GM12878 (cell line): ENCODE measurements at regions not wholly inside any gene's neighbourhood (a gene's known extent, or its start where the extent isn't known, plus 50 kb on each side); places are given as distances from the start of the nearest gene placed in this dataset.

Experiments used
- ATAC-seq: fragments of 200-7000 bp; cut with Tn5 transposase; 3 replicates; pipeline ENCODE4 v1.9.1; 2020; ENCODE audit warnings: mild to moderate bottlenecking, moderate library complexity
- BruUV-seq: library from RNA; stranded (reverse); fragments of 400-500 nt; replicated peaks from 2 replicates; lab custom pipeline; 2021; lab: Mats Ljungman, UMichigan
- CTCF ChIA-PET: fragments of 300-600 bp; sonication (Branson Sonifier 250); formaldehyde crosslinking; extraction: SDS; loops from one replicate; lab custom pipeline; 2021; ENCODE audit warnings: inconsistent platforms; lab: Yijun Ruan, JAX
- POLR2A ChIA-PET: fragments of 350-600 bp; formaldehyde crosslinking; extraction: SDS; loops from one replicate; lab custom pipeline; 2021; ENCODE audit warnings: inconsistent platforms; lab: Charles Lee
- RAD21 ChIA-PET: fragments of 300-600 bp; sonication (Branson Sonifier 250); formaldehyde crosslinking; loops from one replicate; lab custom pipeline; 2023; ENCODE audit warnings: antibody characterized with exemption; ENCODE audit not compliant: unreplicated experiment; lab: Charles Lee
- SMC1A ChIA-PET: fragments of 300-600 bp; sonication (Branson Sonifier 250); formaldehyde crosslinking; loops from one replicate; lab custom pipeline; 2023; ENCODE audit not compliant: unreplicated experiment, uncharacterized antibody; lab: Charles Lee
- DNase-seq: peaks from one replicate; pipeline ENCODE4 v3.0.0-alpha.2; 2011; ENCODE audit warnings: low read depth, low spot score
- FAIRE-seq: peaks from 3 replicates; lab custom pipeline; 2011; peaks lifted over from hg19 to GRCh38; lab: Jason Lieb, UNC
- H2AFZ ChIP-seq: 2 replicates; pipeline ENCODE4 v1.6.0; 2011; ENCODE audit warnings: low read depth, low read length, control low read depth; ENCODE audit not compliant: control insufficient read depth
- H3K27ac ChIP-seq: 2 replicates; pipeline ENCODE4 v1.5.1; 2011; ENCODE audit warnings: control low read depth; ENCODE audit not compliant: control insufficient read depth, insufficient read depth
- H3K27me3 ChIP-seq, 2 experiments: replicated peaks in 1 of 2; 2 replicates each; pipeline versions ENCODE4 v1.6.0 to v1.6.1; 2011; ENCODE audit warnings: low read length in 1 of 2; ENCODE audit not compliant: control insufficient read depth in 2 of 2, insufficient read depth in 2 of 2
- H3K36me3 ChIP-seq, 2 experiments: 2 replicates each; pipeline ENCODE4 v1.5.1; 2011; ENCODE audit warnings: low read length in 1 of 2; ENCODE audit not compliant: control insufficient read depth in 2 of 2, insufficient read depth in 2 of 2
- H3K4me1 ChIP-seq: 2 replicates; pipeline ENCODE4 v1.6.1; 2011; ENCODE audit warnings: mild to moderate bottlenecking, low read length, moderate library complexity, mixed read lengths; ENCODE audit not compliant: control insufficient read depth, insufficient read depth
- H3K4me2 ChIP-seq: 2 replicates; pipeline ENCODE4 v1.6.0; 2011; ENCODE audit warnings: control low read depth; ENCODE audit not compliant: control insufficient read depth, insufficient read depth
- H3K4me3 ChIP-seq: fragments of 200-600 bp; sonication (generic); 2 replicates; pipeline ENCODE4 v1.5.1; 2016
- H3K79me2 ChIP-seq: 2 replicates; pipeline ENCODE4 v1.6.0; 2011; ENCODE audit warnings: low read length; ENCODE audit not compliant: control insufficient read depth, insufficient read depth
- H3K9ac ChIP-seq: 2 replicates; pipeline ENCODE4 v1.8.0; 2011; ENCODE audit warnings: low read length, control low read depth, mixed read lengths; ENCODE audit not compliant: control insufficient read depth, insufficient read depth
- H3K9me3 ChIP-seq: replicated peaks from 3 replicates; pipeline ENCODE4 v1.5.1; 2011; ENCODE audit warnings: mild to moderate bottlenecking, low read length; ENCODE audit not compliant: control insufficient read depth, insufficient read depth
- H4K20me1 ChIP-seq: 2 replicates; pipeline ENCODE4 v1.6.0; 2011; ENCODE audit not compliant: control insufficient read depth, insufficient read depth
- BHLHE40 ChIP-seq, 2 experiments: fragments of 450-650 bp in 1 of 2; IDR thresholded peaks; 2 replicates each; pipeline ENCODE4 v1.6.1; 2011 to 2017; ENCODE audit warnings: low read depth in 2 of 2, borderline replicate concordance in 1 of 2, improper control_type of control experiment in 1 of 2, low read length in 1 of 2, mild to moderate bottlenecking in 1 of 2
- CBX5 ChIP-seq: sonication (generic); IDR thresholded peaks from 2 replicates; pipeline ENCODE4 v1.6.1; 2016; ENCODE audit warnings: low read depth, moderate library complexity, mild to moderate bottlenecking, inconsistent platforms
- CEBPB ChIP-seq, 2 experiments: fragments of 150-350 bp in 1 of 2; IDR thresholded peaks; 2 replicates each; pipeline ENCODE4 v1.6.1; 2012 to 2014; ENCODE audit warnings: low read depth in 2 of 2, low read length in 2 of 2, borderline replicate concordance in 1 of 2, inconsistent platforms in 1 of 2
- CHD4 ChIP-seq: fragments of 200-600 bp; sonication (generic); IDR thresholded peaks from 2 replicates; pipeline ENCODE4 v1.6.1; 2016; ENCODE audit warnings: mild to moderate bottlenecking
- CREM ChIP-seq: IDR thresholded peaks from 2 replicates; pipeline ENCODE4 v1.6.1; 2014; ENCODE audit warnings: antibody characterized with exemption, low read depth
- GABPA ChIP-seq: IDR thresholded peaks from 2 replicates; pipeline ENCODE4 v1.6.1; 2014; ENCODE audit warnings: antibody characterized with exemption, low read depth, mild to moderate bottlenecking, inconsistent platforms
- KLF5 ChIP-seq: fragments of 450-650 bp; IDR thresholded peaks from 2 replicates; pipeline ENCODE4 v1.6.1; 2014; ENCODE audit warnings: mild to moderate bottlenecking; ENCODE audit not compliant: partially characterized antibody
- LARP7 ChIP-seq: fragments of 450-650 bp; IDR thresholded peaks from 2 replicates; pipeline ENCODE4 v1.6.1; 2017; ENCODE audit warnings: mild to moderate bottlenecking
- NFXL1 ChIP-seq: fragments of 450-650 bp; IDR thresholded peaks from 2 replicates; pipeline ENCODE4 v1.6.1; 2017; ENCODE audit warnings: antibody characterized with exemption, mild to moderate bottlenecking, borderline replicate concordance
- NR2C2 ChIP-seq: IDR thresholded peaks from 2 replicates; pipeline ENCODE4 v1.6.1; 2011; ENCODE audit warnings: borderline replicate concordance, low read depth; ENCODE audit not compliant: control insufficient read depth, insufficient read length
- NR2F1 ChIP-seq: fragments of 450-650 bp; conservative IDR thresholded peaks from 2 replicates; pipeline ENCODE4 v1.6.1; 2017; ENCODE audit warnings: mild to moderate bottlenecking
- SMARCA5 ChIP-seq: fragments of 450-650 bp; IDR thresholded peaks from 2 replicates; pipeline ENCODE4 v1.6.1; 2017; ENCODE audit warnings: mild to moderate bottlenecking
- SP1 ChIP-seq: IDR thresholded peaks from one replicate; pipeline ENCODE4 v1.6.1; 2011; ENCODE audit warnings: low read depth, low read length
- STAT1 ChIP-seq: fragments of 450-650 bp; conservative IDR thresholded peaks from 2 replicates; pipeline ENCODE4 v1.6.1; 2014; ENCODE audit warnings: antibody characterized with exemption, mild to moderate bottlenecking
- TCF12 ChIP-seq: IDR thresholded peaks from 2 replicates; pipeline ENCODE4 v1.6.1; 2011; ENCODE audit warnings: low read depth, mild to moderate bottlenecking, low read length
- whole genome bisulfite sequencing: methylation state at CpG from one replicate; pipeline ENCODE4 v1.1.6; 2016; ENCODE audit warnings: low lambda C conversion rate; ENCODE audit not compliant: insufficient replicate concordance, insufficient coverage; ENCODE audit errors: missing lambda C conversion rate; 5-methylcytosine and 5-hydroxymethylcytosine counted together
- in situ Hi-C: fragments of 300-500 bp; cut with MboI; formaldehyde crosslinking; loops from 9 replicates; pipeline ENCODE4 v1.14.3; 2018; ENCODE audit warnings: mixed read lengths
- intact Hi-C: fragments of 100-400 bp; cut with micrococcal nuclease; formaldehyde crosslinking; loops from one replicate; pipeline ENCODE4 v1.14.2; 2022; ENCODE audit not compliant: unreplicated experiment
- TF ChIP-seq, protein P1 (sequence below): fragments of 450-650 bp; IDR thresholded peaks from 2 replicates; pipeline ENCODE4 v1.6.1; 2017; ENCODE audit warnings: low read depth, mild to moderate bottlenecking, moderate library complexity

DNA sequence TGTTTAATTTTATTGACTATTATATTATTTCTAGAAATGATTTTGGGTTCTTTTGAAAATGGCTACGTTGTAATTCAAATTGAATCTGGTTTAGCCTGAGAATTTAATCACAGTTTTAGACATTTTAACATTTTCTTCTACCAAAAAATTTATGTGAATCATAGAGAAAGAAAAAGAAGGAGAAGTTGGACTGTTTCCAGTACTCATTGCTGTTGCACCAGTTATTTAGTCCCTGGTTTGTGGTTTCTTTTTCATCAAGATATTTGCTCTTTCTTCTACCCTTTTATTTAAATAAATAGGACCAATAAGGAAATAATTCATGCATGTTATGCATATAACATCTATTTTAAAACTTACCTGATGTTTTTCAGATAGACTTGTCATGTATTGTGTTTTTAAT, 1337.1 kb downstream of the ROBO1 start:
- no peak for FAIRE-seq
- no peaks in the 10 kb centered on the region for H3K4me1 ChIP-seq

More for the DNA sequence above, 1337.1 kb downstream of the ROBO1 start:
- Histone ChIP-seq H3K27ac (no peak overlapping the region), H3K4me3 (no peak overlapping the region), H3K79me2 (no peaks in the 10 kb centered on the region), H3K9me3 (no peaks in the 10 kb centered on the region), H4K20me1 (no peaks in the 10 kb centered on the region), H3K36me3 (no peaks in the 10 kb centered on the region), H3K27me3 (no peaks in the 10 kb centered on the region), H3K9ac (no peak overlapping the region), H3K4me2 (no peak overlapping the region), H2AFZ (no peak overlapping the region)
- WGBS, result 4% methylated on average over 1 of the region's 1 CpG
- no TSS peak for BruUV-seq
- TF ChIP-seq, protein P1, sequence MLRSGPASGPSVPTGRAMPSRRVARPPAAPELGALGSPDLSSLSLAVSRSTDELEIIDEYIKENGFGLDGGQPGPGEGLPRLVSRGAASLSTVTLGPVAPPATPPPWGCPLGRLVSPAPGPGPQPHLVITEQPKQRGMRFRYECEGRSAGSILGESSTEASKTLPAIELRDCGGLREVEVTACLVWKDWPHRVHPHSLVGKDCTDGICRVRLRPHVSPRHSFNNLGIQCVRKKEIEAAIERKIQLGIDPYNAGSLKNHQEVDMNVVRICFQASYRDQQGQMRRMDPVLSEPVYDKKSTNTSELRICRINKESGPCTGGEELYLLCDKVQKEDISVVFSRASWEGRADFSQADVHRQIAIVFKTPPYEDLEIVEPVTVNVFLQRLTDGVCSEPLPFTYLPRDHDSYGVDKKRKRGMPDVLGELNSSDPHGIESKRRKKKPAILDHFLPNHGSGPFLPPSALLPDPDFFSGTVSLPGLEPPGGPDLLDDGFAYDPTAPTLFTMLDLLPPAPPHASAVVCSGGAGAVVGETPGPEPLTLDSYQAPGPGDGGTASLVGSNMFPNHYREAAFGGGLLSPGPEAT, result no peak
- TF ChIP-seq CREM, result no peak
- no peak for TF ChIP-seq BHLHE40 (IDR thresholded peaks at IDR 0.05; ENCODE audit: borderline replicate concordance in 1 of 2, low read depth in 2 of 2, low read length in 1 of 2)
- TF ChIP-seq SP1, result no peak
- TF ChIP-seq STAT1, result no peak
- no peak for TF ChIP-seq TCF12
- no peak for TF ChIP-seq LARP7
- no peak for TF ChIP-seq CBX5
- no peak for TF ChIP-seq KLF5
- no peak for TF ChIP-seq NR2C2
- TF ChIP-seq NFXL1, result no peak
- TF ChIP-seq SMARCA5, result no peak
- no peak for TF ChIP-seq GABPA
- no peak for TF ChIP-seq CEBPB (IDR thresholded peaks at IDR 0.05; ENCODE audit: borderline replicate concordance in 1 of 2, low read depth in 2 of 2, low read length in 2 of 2)
- TF ChIP-seq CHD4, result no peak
- TF ChIP-seq NR2F1, result no peak
- intact Hi-C loops (no loop called here), in situ Hi-C loops (no loop called here)
- DNase-seq (no peak), ATAC-seq (no peak)
- CTCF ChIA-PET, result no interaction called here
- RAD21 ChIA-PET, result no interaction called here
- POLR2A ChIA-PET, result no interaction called here
- SMC1A ChIA-PET, result no interaction called here
